D721Med (cell line): ENCODE measurements at regions not wholly inside any gene's neighbourhood (a gene's known extent, or its start where the extent isn't known, plus 50 kb on each side); places are given as distances from the start of the nearest gene placed in this dataset.

ENCODE experiments used
- DNase-seq: peaks from one replicate; pipeline ENCODE4 v3.0.0; 2011; ENCODE audit warnings: low spot score; ENCODE audit not compliant: insufficient read length
- FAIRE-seq: peaks from 2 replicates; lab custom pipeline; 2011; peaks lifted over from hg19 to GRCh38; lab: Jason Lieb, UNC
- TF ChIP-seq, protein P1 (sequence below): IDR thresholded peaks from 2 replicates; pipeline ENCODE4 v1.5.1; 2012; ENCODE audit warnings: mild to moderate bottlenecking, control low read depth; ENCODE audit not compliant: insufficient read depth; ENCODE audit errors: missing control alignments

GRCh38 chr3:159732172-159733111 is 256.2 kb upstream of the IL12A start:
- DNase-seq: no peak
- FAIRE-seq: no peak
- TF ChIP-seq, protein P1, sequence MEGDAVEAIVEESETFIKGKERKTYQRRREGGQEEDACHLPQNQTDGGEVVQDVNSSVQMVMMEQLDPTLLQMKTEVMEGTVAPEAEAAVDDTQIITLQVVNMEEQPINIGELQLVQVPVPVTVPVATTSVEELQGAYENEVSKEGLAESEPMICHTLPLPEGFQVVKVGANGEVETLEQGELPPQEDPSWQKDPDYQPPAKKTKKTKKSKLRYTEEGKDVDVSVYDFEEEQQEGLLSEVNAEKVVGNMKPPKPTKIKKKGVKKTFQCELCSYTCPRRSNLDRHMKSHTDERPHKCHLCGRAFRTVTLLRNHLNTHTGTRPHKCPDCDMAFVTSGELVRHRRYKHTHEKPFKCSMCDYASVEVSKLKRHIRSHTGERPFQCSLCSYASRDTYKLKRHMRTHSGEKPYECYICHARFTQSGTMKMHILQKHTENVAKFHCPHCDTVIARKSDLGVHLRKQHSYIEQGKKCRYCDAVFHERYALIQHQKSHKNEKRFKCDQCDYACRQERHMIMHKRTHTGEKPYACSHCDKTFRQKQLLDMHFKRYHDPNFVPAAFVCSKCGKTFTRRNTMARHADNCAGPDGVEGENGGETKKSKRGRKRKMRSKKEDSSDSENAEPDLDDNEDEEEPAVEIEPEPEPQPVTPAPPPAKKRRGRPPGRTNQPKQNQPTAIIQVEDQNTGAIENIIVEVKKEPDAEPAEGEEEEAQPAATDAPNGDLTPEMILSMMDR: no peak

DNA sequence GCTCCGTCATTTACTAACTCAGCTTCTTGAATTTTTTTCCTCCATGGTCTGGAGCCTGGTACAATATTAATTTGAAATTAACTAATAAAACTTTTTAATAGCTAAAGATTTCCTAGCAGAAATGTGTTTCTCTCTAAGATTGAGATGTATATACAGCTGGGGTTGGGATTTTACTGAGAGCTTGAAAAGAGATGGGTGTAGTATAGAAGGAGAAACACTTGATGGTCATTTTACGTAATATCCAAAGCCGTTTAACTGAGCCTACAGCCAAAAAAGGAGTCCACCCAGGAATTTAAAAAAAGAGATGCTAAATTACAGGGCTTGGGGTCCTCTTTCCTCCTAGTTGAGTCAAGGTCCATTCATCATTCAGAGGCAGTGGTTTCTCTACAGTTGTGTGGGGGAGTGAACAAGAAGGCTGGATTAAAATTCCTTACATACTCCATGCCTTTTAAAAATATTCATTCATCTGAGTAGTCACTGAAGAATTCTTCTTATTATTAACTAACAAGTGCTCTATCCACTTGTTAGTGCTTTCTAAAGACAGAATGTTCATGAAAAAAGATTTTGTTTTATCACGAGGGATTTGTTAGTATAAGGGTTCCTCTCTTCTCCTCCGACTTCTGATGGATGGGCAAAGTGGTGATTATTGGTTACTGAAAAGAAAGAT is 255.3 kb upstream of the IL12A start:
- DNase-seq: no peak

DNA sequence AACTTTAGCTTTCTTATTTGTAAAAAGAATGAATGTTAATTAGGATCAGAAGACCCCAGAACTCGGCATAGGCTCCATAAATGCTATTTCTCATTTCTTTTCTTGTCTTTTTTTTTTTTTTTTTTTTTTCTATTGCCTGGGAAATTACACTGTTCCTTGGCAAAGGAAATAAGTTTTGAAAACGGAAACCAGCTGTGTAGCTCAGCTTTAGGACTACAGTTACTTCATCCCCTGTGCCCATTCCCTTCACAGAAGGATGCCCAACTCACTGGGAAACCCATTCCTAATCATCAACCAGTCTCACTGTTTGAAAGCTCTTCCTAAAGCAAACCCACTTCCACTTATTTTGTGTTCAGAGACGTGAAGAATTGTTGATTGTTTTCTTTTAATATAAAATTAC is 254.0 kb upstream of the IL12A start:
- TF ChIP-seq, protein P1: no peak
- DNase-seq (no peak), FAIRE-seq (no peak)

More for the DNA sequence above, 255.3 kb upstream of the IL12A start:
- FAIRE-seq: no peak
- TF ChIP-seq, protein P1: no peak

- TF ChIP-seq, protein P1: no peak
- no peak for DNase-seq
- FAIRE-seq: no peak
Observed at GRCh38 chr3:159739166-159739565, 249.5 kb upstream of the IL12A start.

DNA sequence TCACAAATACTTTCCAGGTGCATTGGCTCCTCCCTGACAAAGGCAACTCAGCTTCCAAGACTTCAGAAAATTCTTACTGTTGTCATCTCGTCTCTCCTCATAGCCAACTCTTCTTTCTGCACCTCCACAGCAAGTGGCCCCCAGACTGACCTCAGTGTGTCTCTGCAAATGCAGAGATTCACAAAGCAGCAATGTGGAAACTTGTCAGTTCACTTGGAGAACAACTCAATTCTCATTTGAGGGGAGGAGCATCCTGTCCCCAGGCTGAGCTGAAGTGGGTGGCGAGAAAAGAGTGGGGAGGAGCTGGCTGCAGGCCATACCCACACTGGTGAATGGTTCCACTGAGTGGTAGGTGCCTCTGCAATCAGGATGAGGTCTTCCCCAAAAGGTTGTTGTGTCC is 248.7 kb upstream of the IL12A start:
- TF ChIP-seq, protein P1: no peak
- DNase-seq: no peak
- FAIRE-seq: no peak

DNA sequence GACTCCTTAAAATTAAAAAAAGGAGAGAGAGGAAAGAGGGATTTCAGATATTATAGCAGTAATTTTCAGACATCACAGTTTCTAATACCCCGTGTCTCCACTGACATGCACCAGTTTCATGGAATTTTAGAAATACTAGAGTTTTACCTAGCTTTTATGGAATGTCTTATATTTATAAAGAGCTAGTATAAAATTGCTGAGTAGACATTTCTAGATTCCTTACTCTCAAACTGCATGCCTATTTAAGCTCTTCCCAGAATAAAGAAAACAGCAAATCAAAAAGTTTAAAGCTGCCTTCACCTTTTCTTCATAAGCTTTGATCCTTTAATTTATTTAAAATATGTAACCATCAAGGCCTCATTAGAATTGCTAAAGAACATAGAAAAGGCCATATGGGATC is 247.4 kb upstream of the IL12A start:
- DNase-seq: no peak
- TF ChIP-seq, protein P1: no peak

GRCh38 chr3:159748425-159748824 is 240.2 kb upstream of the IL12A start:
- TF ChIP-seq, protein P1: no peak
- DNase-seq: no peak
- FAIRE-seq: no peak

More for the DNA sequence above, 247.4 kb upstream of the IL12A start:
- FAIRE-seq: no peak
